Middle frontal gyrus (tissue), 1 donor: ENCODE measurements at regions not wholly inside any gene's neighbourhood (a gene's known extent, or its start where the extent isn't known, plus 50 kb on each side); places are given as distances from the start of the nearest gene placed in this dataset.
A peak's percentile ranks its signal among the peaks of the same experiment; 100 is the strongest.
"Not testable (repeated sequence)": the region's sequence is repeated elsewhere in the genome, so short reads cannot be mapped to it uniquely, and the experiment has no call there.

Experiments used
- DNase-seq: peaks from one replicate; pipeline ENCODE4 v3.0.0-alpha.2; 2015; ENCODE audit warnings: low spot score; ENCODE audit errors: extremely low spot score

DNA sequence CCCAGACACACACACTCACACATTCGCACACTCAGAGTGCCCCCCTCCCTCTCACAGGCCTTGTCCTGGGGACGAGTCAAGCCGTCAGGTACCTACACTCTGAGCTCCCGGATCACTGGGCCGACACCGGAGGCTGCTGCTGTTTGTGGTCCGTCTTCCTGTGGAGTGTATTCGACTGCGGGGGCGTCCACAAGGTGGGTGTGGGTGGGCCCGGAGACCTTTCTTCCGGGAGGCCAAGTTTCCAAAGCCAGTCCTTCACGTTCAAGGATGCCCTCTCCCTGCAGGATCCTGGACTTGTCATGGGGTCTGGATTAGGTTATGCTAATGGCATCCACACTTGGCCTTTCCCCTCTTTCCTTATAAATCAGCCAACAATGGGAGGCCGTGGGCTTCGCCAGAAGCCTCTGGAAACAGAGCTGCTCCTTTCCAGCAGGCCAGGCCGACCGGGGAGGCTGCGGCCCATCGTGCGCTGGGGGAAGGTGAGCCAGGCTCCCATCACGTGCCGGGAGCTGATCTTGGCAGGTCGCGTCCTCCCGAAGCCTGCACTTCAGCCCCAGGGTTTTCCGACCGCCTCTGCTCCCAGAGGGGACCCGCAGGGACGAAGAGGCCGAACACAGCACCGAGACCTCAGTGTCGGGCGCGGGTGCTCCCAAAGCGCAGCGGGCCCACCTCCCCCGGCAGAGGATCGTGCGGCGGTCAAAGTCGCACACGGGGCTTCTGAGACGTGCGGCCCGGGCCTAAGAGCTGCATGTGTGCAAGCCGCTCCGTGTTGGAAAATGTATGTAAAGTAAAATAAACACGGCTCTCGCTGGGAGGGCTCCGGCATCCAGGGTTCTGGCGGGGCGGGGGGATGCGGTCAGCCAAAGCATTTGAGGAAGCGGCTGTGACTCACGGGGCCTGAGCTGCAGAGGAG lies 196.5 kb upstream of the ZNF469 start:
- not testable (repeated sequence) for DNase-seq

DNA sequence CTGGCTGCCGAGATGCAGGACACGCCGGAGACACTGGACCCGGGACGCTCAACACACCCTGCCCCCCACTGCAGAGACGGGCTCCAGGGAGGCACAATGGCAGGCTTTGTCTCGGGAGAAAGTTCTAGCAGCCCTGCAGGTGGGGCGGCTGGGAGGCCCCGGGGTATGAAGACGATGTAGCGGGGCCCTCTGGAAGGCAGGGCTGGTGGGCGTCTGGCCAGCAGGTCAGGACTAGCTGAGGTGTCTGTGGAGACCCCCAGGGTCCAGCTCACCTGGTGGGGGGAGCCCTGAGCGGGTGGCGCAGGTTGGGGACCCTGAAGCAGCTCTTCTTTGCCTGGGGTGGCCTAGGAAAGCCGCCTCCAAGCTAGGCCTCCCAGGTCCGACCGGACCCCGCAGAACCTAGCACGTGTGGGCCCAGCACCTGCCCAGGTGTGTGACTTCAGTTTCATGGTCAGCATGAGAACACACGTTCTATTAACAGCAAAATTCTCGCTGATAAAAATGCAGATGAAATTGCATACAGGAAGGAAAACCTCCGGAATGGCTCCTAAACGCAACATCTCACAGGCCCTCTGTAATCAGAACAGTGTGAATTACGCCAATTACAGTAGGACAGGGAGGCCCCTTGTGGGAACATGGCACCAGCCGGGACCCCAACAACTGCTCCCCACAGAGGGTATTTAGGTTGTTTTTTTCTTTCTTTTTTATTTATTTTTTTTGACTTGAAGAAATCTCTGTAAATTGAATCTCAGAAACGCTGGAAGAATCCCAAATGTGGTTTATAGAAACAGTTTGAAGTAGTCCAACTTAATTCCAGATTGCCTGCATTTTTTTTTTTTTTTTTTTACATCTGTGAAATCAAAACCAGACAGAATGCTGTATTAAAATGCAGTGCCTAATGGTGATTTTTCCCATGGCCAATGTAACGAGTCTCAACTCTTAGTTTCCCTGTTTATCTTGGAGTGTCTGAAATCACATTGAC lies 195.6 kb upstream of the ZNF469 start:
- DNase-seq = not testable (repeated sequence)

DNA sequence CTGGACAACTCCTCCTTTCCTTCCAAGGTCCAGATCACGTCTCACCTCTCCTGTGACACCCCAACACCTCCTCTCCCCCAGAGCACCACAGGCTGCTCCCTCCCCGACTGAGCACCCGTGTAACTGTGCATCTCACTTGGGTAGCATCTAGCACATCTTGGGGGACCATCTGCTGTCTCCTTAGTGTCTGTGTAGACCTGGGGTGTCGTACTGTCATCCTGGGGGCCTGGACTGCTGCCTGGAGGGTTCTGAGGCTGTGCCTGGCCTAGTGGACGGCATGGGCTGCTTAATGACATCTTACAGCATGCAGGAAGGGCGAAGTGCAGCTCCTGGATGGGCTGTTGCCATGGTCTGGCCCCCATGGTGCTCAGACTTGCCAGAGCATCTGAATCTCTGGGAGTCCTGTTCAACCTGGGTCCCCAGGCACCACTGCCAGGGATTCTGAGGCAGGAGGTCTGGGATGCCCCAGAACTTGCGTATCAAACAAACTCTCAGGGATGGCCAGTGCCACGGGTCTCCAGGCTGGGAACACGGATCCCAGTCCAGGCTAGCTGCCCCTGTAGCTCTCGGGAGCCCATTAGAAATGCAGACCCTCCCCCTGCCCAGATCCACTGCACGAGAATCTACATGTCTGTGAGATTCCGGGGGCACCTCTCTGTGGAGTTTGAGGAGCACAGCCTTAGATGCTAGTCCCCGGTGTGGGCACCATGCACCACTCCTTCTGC lies 194.4 kb upstream of the ZNF469 start:
- not testable (repeated sequence) for DNase-seq

DNA sequence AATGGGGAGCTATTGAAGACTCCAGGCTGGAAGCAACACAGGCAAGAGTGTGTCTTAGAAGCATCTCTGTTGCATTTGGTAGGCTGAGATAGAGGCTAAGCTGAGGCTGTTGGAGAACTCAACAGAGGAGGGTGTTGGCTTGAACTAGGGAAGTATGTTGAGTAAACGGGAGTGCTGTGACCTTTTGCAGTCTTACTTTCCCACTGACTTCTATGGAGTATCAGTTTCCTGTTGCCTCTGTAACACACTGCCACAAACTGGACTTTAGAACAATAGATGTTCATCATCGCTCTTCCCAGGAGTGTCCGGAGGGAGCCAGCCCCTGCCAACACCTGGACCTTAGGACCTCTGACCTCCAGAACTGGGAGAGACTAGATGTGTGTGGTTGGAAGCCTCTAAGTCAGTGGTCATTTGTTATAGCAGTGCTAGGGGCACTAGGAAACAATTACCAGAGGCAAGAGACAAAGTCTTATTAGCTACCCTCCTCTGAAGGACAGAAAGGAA lies 192.1 kb upstream of the ZNF469 start:
- DNase-seq = not testable (repeated sequence)

DNA sequence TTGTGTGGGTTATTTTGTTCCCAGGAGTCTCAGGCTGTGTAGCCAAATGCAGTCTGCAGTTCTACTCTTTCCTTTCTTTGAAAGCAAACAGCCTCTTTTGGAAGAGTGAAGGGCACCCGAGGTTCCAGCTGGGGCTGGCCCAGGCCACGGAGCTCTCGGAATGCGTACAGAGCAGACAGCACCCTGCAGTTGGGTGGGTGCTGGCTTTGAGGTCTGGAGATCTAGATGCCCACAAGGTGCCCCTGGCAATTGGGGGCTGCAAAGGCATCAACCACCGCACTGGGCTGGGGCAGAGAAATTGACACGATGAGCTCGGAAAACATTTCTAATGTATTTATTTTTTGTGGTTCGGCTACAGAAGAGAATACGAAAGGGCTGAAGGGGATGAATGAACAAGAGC lies 191.6 kb upstream of the ZNF469 start:
- DNase-seq = not testable (repeated sequence)

DNA sequence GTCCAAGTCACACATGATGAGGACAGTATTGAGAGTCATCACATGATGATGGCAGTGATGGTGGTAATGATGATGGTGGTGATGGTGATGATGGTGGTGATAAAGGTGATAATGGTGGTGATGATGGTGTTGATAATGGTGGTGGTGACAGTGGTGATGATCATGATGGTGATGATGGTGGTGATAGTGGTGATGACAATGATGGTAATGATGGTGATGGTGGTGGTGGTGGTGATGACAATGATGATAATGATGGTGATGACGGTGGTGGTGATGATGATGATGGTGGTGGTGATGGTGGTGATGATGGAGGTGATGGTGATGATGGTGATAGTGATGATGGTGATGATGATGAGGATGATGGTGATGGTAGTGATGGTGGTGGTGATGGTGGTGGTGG lies 190.2 kb upstream of the ZNF469 start:
- no peak for DNase-seq

DNA sequence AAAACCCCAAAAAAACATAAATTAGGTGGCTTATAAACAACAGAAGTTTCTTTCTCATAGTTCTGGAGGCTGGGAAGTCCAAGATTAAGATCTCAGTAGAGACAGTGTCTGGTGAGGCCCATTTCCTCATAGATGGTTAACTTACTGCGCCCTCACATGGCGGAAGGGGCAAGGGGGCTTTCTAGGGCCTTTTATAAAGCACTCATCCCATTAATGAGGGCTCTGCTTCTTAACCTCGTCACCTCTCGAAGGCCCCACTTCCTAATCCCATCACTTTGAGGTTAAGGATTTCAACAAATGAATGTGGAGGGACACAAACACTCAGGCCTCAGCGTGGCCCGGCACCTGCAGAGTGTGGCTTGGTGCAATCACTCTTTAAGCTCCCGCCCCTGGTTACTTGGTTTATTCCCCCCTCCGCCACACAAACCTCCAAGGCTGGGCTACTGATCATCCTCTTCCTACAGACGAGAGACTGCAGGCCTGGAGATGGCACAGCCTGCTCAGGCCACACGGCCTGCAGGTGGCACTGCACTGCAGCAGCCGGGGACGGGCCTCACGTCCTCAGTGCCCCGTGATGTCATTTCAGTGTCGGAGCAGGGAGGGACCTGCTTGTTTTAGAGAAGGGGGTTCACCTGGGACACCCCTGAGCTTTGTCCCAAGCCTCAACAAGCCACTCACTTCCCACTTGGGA lies 188.9 kb upstream of the ZNF469 start:
- DNase-seq = peak; percentile 5

DNA sequence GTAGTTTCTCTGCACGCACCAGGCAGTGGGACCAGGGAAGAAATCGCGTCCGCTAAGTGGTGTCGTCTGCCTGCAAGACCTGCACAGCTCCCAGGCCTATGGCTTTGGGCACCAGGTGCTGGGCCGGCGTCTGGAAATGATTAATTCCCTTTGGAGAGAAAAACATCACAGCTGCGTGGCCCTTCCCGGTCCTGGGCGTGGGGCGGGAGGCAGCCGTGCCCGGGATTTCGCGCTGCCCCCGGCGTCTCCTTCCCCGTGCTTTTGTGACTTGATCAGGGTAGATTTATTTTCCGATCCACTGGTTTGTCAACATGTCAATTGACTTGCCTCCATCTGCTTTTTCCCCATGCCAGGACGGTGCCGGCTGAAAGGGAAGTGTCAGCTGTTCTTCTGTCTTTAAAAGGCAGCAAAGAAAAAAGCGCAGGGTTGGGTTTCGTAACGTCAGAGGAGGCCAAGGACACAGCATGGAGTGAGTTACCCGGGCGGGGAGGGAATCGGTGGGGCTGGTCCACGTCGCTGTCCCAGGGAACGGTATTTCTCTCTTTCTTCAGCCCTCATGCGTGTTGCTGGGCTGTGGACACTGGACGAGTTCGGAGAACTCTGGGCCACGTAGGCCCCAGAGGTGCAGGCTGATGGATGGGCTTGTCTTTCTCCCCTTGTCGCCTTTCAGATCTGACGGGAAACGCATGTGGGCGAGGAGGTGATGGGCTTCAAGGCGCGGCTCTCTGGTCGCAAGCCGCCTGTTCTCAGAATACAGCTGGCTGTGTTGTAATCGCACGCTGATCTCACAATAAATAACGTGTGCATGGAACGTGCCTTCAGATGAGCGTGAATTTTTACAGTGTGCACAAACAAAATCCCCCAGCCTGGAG lies 188.1 kb upstream of the ZNF469 start:
- DNase-seq = no peak

DNA sequence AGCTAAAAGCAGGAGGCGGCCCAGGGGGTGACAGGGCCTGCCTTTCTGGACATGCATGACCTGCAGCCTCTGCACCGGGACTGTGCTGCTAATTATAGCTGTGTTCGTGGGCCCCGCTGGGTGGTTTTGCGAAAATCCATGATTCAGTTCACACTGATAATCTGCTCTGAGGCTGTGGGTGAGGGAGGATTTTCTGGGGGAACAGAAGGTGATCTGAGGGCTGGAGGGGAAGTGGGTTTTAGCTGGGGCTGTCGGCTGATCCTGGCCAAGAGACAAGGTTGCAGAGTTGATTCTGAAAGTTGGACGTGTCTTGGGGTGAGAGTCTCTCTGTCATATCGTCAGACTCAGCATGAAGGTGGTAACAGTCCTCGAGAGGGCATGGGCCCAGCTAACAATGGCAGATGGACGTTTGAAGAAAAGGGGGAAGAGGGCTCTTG lies 187.5 kb upstream of the ZNF469 start:
- DNase-seq = no peak

DNA sequence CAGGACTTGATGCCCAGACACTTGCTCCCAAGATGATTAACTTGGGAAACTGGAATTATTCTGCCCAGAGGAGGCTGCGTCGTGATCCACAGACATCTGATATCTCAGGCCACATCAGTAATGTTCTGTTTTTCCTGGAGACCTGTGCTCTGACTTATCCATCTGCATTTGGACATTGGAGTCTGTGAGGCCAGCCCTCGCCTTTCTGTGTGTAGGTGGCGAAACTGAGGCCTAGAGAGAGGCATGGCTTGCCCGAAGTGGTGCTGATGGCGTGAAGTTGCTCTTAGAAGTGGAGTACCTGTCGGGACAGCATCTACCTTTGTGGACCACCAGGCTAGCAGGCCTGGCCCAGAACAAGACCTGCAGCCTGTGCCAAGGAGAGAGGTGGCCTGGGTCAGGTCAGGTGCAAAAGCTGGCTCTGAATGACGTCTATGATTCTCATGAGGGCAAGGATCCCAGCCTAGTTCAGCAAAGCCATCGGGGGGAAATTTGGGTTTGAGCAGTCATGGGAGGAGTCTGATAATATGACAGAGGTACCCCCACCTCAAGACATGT lies 186.8 kb upstream of the ZNF469 start:
- no peak for DNase-seq

DNA sequence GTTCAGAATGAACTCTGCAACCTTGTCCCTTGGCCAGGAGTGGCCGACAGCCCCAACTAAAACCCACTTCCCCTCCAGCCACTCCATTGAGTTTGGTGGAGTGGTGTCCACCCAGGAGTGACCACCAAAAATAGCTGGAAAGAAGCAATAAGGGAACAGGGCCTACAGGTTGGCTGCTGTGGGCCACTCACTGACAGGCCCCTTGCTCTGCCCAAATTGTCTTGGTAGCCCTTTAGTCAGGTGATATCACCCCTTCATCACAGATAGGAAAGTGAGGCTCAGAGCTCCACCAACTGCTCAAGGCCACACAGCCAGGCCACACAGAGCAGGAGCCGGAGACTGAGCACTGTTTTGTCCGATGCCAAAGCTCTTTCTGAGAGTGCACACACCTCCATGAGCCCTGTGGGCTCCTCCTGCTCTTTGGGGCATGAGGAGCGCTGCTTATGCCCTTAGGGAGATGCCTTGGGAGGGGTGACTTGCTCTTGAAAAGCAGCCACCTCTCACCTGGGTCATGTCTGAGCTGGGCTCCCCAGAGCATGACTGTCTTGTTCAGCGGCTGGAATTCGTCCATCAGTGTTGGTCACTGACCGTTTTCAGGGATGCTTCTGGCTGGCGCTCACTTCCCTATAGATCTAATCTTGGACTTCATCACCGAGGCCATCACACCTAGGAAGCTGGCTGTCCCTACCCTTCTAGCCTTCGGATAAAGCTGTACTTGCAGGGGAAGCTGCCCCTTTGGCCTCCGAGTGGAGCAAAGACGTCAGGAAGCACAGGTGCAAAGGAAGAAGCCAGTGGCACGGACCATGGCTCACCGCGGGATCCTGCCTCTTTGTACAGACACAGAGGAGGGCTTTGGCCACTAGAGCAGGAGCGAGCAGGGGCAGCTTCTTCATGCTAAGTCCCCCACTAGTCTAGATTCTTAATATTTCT lies 186.0 kb upstream of the ZNF469 start:
- no peak for DNase-seq

DNA sequence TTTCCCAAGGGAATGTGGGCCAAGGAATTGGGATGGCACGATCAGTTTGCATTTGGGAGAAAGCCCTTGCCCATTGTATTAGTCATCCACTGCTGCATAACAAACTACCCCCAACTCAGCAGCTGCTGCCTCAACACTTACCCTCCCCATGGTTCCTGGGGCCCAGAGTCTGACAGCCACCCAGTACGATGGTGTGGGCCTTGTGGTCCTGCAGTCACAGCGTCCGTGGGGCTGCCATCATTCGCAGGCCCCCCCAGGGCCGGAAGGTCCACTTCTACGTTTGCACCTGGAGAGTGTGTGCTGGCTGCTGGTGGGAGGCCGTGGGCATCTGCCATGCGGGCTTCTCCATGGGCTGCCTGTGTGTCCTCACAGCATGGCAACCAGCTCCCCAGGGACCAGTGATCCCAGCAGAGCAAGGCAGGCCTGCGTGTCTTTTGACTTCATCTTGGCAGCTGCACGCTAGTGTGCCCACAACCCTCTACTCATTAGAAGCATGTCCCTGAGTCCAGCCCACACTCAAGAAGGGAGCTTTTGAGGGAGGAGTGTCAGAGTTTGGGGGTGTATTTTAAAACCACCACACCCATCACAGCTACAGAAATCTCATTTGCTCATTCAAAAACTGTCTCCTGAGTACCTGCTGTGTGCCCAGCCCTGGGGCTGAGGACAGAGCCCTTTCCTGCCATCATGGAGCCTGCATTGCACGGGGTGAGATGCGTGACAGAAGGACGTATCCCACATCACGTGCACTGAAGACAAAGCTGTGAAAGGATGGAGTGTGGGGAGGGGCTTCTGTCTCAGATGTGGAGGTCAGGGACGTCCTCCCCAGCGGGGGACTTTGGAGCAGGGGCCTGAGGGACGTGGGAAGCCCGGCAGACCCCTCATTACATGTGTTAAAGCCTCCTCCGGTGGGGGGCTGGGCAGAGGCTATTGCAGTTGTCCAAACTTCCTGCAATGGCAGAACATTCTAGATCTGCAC lies 185.0 kb upstream of the ZNF469 start:
- DNase-seq = no peak

DNA sequence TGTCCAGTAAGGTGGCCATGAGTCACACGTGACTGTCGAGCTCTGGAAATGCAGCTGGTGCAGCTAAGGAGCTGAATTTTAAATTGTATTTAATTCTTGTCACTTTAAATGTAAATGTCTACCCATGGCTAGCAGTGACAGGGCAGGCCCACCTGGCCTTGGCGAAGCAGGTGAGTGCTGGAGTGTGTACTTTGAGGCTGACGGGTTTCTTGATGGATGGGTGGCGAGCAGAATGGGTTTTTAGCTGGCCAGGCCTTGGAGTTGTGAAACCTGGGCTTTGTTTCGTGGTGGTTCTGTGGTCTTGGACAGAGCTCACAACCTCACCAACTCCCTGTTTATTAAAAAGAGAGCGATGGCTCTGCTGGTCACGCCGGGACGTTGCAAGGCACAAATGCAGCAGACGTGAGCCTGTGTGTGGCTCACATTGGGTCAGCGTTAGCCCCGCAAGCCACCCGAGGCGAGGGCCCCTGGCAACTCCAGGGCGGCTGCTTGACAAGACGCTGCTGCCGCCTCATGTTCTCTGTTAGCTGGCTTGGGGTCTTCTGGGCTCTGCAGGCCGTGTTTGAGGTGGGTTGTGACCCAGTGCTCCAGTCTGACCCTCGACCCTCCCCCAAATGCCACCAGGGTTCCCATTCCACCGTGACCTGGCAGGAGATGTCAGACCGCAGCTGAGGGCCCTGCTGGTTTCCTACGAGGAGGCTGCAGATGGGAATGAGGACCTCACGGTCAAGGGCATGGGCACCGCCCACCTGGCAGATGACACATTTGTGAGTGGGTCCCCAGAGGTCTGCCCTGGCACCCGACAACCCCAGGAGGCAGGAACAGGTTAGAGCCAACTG lies 184.1 kb upstream of the ZNF469 start:
- DNase-seq = not testable (repeated sequence)

DNA sequence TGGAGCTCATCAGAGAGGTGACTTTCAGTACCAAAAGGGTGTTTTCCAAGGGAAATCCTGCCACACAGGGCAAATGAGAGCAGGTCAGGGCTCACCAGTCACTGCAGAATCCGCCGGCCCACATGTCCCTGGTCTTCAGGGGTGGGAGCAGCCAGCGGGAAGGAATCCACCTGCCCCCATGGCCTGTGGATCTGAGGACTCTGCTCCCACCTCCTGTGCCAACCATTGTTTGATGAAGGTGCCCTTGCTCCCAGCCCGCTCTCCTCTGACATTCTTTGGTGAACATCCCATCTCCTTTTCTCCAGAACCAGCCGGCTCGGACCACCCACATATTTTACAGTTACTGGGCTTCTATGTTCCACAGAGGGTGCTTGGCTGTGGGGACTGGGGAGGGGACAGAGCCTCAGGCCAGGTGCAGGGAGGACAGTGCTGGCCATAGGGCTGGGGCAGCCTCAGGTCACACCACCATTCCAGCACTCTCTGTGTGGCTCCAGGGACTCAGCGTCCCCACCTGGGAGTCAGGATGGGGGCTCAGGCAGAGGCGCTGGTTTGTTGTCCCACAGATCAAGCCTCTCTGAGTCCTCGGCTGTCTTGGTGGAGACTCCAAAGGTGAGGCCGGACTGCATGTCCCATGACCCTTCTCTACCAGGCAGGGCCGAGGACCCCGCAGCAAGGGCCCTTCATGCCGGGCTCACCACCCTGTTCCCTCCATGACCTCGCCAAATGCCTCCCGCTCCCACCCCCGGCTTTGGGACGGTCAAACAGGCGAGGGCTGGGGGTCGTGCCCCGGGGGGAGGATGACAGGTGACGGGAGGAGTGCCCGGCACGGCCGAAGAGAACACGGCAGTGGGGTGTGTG lies 183.2 kb upstream of the ZNF469 start:
- not testable (repeated sequence) for DNase-seq
